ENCODE measurements at regions not wholly inside any gene's neighbourhood (a gene's known extent, or its start where the extent isn't known, plus 50 kb on each side); places are given as distances from the start of the nearest gene placed in this dataset.

- TF ChIP-seq POLR2A (IDR thresholded peaks at IDR 0.05) (no peak), CTCF (IDR thresholded peaks at IDR 0.05) (no peak), EP300 (IDR thresholded peaks at IDR 0.05) (no peak)
Measured at GRCh38 chr20:7765221-7765620, 175.0 kb downstream of the HAO1 start.

All from tibial nerve (tissue), 4 donors.